HG03575 (cell line): ENCODE measurements at regions not wholly inside any gene's neighbourhood (a gene's known extent, or its start where the extent isn't known, plus 50 kb on each side); places are given as distances from the start of the nearest gene placed in this dataset.

ENCODE experiments used
- ATAC-seq: cut with Tn5 transposase; IDR thresholded peaks from one replicate; pipeline ENCODE4 v1.9.1; 2021; ENCODE audit not compliant: unreplicated experiment, insufficient number of reproducible peaks, low FRiP score; ENCODE audit errors: extremely low read depth

DNA sequence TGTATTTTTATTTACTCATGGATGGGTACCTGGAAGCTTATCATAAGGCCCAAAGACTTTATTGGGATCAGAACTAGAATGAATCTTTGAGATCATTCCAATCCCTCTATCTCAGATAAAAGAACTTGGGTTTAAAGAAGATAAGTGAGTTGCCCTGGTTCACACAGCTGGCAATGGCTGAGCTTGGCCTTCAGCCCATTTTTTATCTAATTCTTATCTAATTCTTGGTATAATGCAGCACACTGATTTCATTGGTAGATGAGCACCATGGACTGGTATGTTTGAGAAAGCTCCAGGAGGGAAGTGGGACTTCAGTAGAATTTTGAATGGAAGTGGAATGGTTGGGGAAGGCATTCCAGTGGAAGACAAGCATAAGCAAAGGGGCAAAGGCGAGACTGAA, 558.9 kb downstream of the REEP3 start:
- no peak for ATAC-seq

GRCh38 chr10:64081947-64082482, 560.8 kb downstream of the REEP3 start:
- ATAC-seq = no peak

DNA sequence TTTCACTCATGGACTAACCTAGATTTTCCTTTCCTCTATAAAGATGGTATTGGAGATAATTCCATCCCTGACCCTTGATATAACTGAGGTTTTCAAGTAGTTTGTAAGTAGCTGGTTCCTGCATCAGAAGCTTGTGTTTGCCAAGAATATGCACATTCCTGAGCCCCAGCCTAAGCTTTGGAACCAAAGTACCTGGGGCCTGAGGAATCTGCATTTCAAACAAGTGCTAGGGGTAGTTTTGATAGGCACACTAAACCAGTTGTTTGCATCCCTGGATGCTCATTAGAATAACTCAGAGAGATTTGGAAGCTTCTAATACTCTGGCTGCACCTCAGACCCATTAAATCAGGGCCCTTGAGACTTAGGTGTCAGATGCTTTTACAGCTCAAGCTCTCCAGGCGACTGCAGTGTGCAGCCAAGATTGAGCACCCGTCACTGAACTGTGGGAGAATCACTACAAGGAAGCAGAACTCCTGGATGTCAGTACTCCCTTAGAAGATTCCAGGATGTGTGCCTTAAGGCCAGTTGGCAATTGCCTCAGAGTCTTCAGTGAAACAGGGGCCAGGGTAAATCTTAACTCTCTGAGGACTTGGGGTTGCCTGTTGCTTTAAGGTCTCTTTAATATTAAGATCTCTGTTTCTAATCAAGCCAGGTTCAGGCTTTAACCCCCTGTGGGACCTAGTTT, 565.0 kb downstream of the REEP3 start:
- no peak for ATAC-seq

GRCh38 chr10:64089648-64090047, 568.4 kb downstream of the REEP3 start:
- ATAC-seq = no peak

DNA sequence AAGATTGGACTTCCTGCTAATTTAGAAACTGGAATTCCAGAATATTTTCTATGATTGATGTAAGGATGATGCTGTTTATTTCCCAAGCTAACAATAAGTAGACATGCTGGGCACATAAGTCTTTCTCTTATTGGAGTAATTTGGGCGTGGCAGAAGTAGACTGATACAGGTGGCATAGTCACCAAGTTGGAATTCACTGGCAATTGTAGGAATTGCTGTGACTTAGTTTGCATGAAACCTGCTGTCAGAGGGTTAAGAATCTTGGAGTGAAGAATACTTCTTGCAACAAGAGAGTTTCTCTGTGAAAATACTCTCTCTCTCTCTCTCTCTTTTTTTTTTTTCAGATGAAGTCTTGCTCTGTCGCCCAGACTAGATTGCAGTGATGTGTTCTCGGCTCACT, 569.7 kb downstream of the REEP3 start:
- no peak for ATAC-seq

- no peak for ATAC-seq
Observed at GRCh38 chr10:64091897-64092296, 570.7 kb downstream of the REEP3 start.

- ATAC-seq = no peak
Observed at GRCh38 chr10:64093304-64093703, 572.1 kb downstream of the REEP3 start.

- ATAC-seq = no peak
Observed at GRCh38 chr10:64093946-64094535, 572.8 kb downstream of the REEP3 start.

- no peak for ATAC-seq
Observed at GRCh38 chr10:64096941-64097340, 575.7 kb downstream of the REEP3 start.

- ATAC-seq = no peak
Observed at GRCh38 chr10:64097391-64098122, 576.4 kb downstream of the REEP3 start.

DNA sequence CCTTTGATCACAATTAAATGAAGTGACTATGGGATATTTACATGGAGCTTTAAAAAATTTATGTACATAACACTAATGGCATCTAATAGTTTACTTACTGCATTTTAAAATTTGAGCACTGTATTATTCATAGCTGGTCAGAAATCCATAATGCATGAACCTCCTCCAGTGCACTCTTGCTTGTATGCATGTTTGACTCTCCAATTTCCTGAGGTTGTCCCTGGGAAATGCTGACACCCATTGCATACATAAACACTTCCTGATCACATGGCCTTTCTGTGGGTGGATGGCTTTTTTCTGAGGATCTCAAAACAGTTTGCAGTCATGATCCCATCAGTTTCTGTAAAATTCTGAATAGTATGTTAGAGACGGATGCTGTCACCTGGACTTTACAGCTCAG, 577.8 kb downstream of the REEP3 start:
- no peak for ATAC-seq

DNA sequence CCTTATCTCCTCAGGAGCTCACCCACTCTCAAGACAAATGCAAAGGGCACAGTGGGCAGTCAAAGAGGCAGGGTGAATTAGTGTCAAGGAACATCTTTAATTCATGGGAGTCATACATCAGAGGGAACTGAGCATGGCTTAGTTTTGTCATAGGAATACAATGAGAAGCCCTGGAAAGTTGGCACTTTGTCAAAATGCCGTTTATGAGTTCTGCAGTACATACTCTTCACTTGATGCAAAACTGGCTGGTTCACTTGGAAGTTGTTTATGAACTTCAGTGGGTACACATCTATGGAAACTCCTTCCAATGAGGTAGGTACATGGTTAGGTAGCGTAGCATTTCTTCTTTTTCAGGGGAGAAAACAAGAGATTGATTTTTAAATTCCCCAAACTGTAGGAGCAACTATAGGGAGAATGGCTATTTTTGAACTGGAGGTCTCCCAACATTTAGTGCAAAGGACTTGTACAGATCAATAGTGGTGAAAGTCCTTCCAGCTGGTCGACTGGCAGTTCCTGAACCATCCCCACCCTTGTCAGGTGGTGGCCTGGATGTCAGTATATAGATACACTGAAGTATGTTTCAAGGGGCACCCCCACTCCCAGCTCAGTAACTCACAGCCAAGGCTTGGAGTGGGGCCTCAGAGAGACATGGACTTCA, 580.5 kb downstream of the REEP3 start:
- no peak for ATAC-seq

DNA sequence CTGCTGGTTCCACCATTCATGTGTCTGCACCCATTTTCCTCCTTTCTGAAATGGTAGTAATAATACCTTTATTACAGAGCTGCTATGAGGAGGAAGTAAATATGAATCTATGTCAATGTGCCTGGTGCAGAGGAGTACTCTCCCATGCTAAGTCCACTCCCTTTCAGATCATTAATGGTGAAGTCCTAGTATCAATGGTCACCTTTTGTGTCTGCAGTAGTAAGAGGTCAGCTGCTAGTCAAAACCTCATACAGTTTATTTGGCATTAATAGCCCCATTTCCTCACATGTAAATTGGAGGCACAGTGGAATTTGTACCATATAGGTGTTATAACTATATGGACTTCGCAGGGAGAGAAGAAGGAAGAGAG, 581.0 kb downstream of the REEP3 start:
- ATAC-seq = no peak

- ATAC-seq = no peak
Observed at GRCh38 chr10:64102916-64103315, 581.7 kb downstream of the REEP3 start.

- ATAC-seq = no peak
Observed at GRCh38 chr10:64103750-64104470, 582.7 kb downstream of the REEP3 start.

DNA sequence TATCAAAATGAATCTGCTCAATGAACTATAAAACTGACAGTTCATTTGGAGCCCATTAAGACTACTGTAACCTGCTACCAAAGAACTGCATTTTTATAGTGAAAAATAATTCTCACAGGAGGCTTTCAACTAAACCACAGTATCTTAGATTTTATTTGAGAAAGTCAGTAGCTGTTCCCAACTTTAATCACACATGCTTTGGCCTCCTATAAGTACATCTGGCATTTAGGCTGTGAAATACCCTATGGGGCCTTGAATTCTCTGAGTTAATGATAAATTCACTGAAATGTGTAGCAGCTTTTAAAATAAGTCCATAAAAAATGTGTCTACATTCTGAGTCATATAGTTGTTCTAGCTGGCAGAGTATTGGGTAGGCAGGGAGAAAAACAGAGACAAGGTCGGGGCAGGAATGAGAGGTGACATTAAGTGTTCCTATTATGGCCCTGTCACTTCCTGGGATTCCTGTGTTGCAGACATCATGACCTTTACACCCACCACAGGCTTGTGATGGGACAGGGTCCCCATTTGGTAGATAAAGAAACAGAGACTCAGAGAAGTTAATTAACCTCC, 588.8 kb downstream of the REEP3 start:
- no peak for ATAC-seq

DNA sequence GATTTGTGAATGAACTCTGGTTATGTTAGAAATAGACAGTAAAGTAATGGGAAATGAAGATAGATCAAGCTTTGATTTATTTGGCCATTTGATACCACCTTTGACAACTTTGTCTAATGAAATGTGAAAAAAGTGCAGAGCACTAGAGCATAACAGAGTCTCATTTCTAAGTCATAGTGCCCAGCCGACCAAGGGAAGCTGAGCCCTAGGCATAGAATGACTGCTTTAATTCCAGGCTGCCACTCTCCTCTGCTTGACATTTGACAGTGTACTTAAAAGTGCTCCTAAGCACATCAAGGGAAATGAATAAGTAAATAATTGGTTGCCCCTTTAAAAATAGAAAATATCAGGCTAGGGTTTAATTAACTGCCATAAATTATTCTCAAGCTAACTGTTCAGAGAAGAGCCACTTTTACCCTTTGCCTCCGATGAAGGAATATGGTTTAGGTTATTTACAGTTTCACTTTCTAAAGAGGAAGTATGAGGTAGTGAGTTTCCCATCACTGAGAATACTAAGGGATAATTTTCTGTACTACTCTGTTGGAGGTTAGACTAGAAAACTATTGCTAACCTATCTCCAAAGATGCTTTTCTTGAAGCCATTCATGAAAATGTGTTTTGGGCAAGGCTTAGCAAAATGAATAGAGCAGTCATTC, 591.6 kb downstream of the REEP3 start:
- no peak for ATAC-seq

- no peak for ATAC-seq
Observed at GRCh38 chr10:64113375-64113774, 592.2 kb downstream of the REEP3 start.
